MV-4-11 (cell line): ENCODE measurements at regions not wholly inside any gene's neighbourhood (a gene's known extent, or its start where the extent isn't known, plus 50 kb on each side); places are given as distances from the start of the nearest gene placed in this dataset.

Source experiments
- DNase-seq: peaks from one replicate; lab custom pipeline; 2025; lab: John Stamatoyannopoulos, UW

- DNase-seq, result no peak
Observed at GRCh38 chr4:123455360-123455759, 58.8 kb downstream of the SPRY1 start.

- no peak for DNase-seq
Observed at GRCh38 chr4:123462007-123462406, 65.4 kb downstream of the SPRY1 start.

- no peak for DNase-seq
Observed at GRCh38 chr4:123463869-123464268, 67.3 kb downstream of the SPRY1 start.

GRCh38 chr4:123465416-123465815, 68.8 kb downstream of the SPRY1 start:
- DNase-seq, result no peak

GRCh38 chr4:123466080-123466785, 69.6 kb downstream of the SPRY1 start:
- DNase-seq, result no peak

GRCh38 chr4:123468479-123469031, 72.0 kb downstream of the SPRY1 start:
- DNase-seq, result no peak

- DNase-seq, result no peak
Observed at GRCh38 chr4:123469245-123469644, 72.7 kb downstream of the SPRY1 start.

- no peak for DNase-seq
Observed at GRCh38 chr4:123469696-123470095, 73.1 kb downstream of the SPRY1 start.

GRCh38 chr4:123470640-123471039, 74.0 kb downstream of the SPRY1 start:
- DNase-seq, result no peak

GRCh38 chr4:123471655-123472369, 75.2 kb downstream of the SPRY1 start:
- peak; percentile 27 for DNase-seq

GRCh38 chr4:123474817-123475216, 78.2 kb downstream of the SPRY1 start:
- DNase-seq, result no peak

GRCh38 chr4:123476089-123476488, 79.5 kb downstream of the SPRY1 start:
- no peak for DNase-seq

- peak; percentile 75 for DNase-seq
Observed at GRCh38 chr4:123477711-123478209, 81.2 kb downstream of the SPRY1 start.

GRCh38 chr4:123478859-123479345, 82.3 kb downstream of the SPRY1 start:
- no peak for DNase-seq

- peak; percentile 7 for DNase-seq
Observed at GRCh38 chr4:123479944-123480343, 83.3 kb downstream of the SPRY1 start.

- DNase-seq, result no peak
Observed at GRCh38 chr4:123480706-123481418, 84.3 kb downstream of the SPRY1 start.

- no peak for DNase-seq
Observed at GRCh38 chr4:123481717-123482116, 85.1 kb downstream of the SPRY1 start.

- no peak for DNase-seq
Observed at GRCh38 chr4:123484291-123484926, 87.8 kb downstream of the SPRY1 start.

GRCh38 chr4:123485601-123486000, 89.0 kb downstream of the SPRY1 start:
- peak; percentile 17 for DNase-seq

GRCh38 chr4:123488916-123489315, 92.3 kb downstream of the SPRY1 start:
- DNase-seq, result peak; percentile 94

GRCh38 chr4:123495530-123495929, 98.9 kb downstream of the SPRY1 start:
- DNase-seq, result peak; percentile 15

- no peak for DNase-seq
Observed at GRCh38 chr4:123496421-123496820, 99.8 kb downstream of the SPRY1 start.
